Activated T-cell treated with anti-CD3 and anti-CD28 coated beads, Interleukin-2, amount 50 U/mL, for 48 hours (primary cell): ENCODE measurements at regions not wholly inside any gene's neighbourhood (a gene's known extent, or its start where the extent isn't known, plus 50 kb on each side); places are given as distances from the start of the nearest gene placed in this dataset.
"Not testable (repeated sequence)": the region's sequence is repeated elsewhere in the genome, so short reads cannot be mapped to it uniquely, and the experiment has no call there.

Experiments used
- DNase-seq, 2 experiments: peaks; one replicate each; pipeline ENCODE4 v3.0.0-alpha.2; 2020

DNA sequence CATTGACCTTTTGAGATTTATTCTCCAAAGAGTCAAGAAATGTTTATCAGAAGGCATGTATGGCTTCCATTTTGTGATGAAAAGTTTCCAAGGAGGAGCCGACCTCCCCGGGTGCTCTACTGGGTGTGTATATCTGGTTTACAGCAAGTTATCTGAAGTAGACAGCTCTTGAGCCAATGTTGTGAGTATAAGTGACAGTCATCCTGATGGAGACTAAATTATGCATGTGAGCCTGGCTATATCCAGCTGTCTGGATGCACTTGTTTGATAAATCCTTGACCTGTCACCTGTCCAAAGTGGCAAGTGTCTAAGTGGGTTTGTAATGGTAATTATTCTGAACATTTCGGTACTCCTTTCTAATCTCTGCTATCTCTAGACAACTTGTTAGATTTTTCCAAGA, 142.2 kb downstream of the NR2F2 start:
- no peak for DNase-seq

DNA sequence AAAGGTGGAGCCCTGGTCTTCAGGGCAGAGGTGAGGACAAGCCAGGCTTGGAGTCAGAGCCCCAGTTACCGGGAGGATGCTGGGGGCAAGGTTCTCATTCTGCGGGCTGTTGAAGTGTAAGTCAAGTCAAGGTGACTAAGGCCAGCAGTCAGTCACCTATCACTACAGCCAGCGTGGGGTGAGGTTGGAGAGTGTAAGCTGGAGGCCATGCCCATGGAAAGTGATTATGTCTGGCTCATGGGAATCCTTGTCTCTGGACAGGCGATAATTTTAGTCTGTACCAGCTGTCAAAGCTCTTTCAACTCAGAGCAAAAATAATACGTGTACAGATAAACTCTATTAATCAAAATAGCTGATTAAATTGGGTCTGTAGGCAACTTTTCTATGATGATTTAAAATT, 143.1 kb downstream of the NR2F2 start:
- no peak for DNase-seq

DNA sequence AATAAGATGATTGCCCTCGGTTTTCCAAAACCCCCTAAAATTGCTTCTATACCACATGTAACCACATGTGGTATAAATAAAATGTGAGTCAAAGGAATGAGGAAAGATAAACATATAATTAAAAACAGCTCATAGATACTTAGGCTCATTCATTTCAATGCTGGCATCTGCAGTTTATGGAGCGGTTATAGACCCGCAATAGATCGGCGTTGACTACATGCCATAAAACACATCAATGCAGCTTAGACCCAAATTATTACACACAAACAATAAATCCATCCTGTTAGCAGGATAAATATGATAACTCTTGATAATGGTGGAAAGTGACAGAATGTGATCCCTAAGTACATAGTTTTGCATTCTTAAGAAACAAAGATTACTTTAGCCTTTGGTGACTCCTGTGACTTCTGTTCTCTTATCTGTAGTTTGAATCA, 143.7 kb downstream of the NR2F2 start:
- no peak for DNase-seq

DNA sequence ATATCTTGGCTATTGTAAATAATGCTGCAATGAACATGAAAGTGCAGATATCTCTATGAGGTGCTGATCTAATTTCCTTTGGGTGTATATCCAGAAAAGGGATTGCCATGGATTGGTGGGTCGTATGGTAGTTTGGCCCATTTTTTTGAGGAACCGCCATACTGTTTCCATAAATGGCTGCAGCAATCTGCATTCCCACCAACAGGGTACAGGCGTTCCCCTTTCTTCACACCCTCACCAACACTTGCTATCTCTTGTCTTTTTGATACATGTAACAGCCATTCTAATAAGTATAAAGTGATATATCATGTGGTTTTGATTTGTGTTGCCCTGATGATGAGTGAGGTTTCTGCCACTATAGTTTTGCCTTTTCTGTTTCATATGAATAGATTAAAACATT, 146.7 kb downstream of the NR2F2 start:
- no peak for DNase-seq

DNA sequence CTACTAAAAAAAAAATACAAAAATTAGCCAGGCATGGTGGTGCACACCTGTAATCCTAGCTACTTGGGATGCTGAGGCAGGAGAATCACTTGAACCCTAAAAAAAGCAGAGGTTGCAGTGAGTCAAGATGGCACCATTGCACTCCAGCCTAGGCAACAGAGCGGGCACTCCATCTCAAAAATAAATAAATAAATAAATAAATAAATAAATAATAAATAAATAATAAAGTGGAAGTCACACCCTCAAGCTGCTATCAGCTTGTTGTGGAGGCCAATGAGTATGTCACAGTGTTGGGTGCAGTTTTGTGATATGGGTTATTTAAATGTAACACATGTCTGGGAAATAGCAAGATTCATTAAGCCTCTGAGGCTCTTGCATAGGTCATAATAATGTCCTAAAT, 153.9 kb downstream of the NR2F2 start:
- DNase-seq = not testable (repeated sequence)

DNA sequence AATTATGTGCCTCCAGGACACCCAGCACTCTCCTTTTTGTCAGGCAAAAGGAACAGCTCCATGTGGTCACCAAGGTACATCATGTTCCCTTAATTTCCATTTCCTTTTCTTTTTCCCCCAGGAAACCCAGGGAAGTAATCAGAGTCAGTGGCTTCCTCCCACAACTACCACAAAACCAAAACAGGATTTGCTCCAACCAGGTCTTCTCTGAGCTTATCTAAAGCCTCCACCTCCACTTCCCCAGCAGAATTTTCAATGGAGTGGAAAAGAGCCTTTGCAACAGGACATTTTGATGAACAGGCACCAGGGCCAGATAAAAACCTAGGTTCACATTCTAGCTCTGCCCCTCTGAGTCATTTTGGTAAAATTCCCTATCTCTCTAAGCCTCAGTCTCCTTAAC, 154.3 kb downstream of the NR2F2 start:
- DNase-seq = no peak

DNA sequence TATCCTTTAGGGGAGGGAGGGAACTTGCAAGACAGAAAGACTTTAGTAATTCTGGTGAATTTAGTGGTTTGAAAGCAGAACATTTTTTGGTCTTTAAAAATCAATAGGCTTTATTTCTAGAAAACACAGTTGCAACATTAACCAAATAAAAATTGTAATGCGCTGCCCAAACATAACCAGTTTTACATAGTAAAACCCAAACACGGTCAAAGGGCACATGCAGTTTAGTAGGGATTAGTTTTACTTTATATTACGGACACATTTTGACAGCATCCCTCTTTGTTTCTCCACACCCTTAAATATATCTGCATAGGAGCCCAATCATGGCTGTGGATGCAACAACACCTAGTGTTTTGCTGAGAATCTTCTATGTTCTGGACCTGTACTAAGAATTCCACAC, 156.7 kb downstream of the NR2F2 start:
- no peak for DNase-seq

DNA sequence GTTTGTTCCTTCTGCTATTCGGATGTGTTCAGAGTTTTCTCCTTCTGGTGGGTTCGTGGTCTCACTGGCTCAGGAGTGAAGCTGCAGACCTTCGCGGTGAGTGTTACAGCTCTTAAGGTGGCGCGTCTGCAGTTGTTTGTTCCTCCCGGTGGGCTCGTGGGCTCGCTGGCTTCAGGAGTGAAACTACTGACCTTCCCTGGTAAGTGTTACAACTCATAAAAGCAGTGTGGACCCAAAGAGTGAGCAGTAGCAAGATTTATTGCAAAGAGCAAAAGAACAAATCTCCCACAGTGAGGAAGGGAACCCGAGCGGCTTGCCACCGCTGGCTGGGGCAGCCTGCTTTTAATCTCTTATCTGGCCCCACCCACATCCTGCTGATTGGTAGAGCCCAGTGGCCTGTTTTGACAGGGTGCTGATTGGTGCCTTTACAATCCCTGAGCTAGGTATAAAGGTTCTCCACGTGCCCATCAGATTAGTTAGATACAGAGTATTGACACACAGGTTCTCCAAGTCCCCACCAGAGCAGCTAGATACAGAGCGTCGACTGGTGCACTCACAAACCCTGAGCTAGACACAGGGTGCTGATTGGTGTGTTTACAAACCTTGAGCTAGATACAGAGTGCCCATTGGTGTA, 160.7 kb downstream of the NR2F2 start:
- DNase-seq = not testable (repeated sequence)

DNA sequence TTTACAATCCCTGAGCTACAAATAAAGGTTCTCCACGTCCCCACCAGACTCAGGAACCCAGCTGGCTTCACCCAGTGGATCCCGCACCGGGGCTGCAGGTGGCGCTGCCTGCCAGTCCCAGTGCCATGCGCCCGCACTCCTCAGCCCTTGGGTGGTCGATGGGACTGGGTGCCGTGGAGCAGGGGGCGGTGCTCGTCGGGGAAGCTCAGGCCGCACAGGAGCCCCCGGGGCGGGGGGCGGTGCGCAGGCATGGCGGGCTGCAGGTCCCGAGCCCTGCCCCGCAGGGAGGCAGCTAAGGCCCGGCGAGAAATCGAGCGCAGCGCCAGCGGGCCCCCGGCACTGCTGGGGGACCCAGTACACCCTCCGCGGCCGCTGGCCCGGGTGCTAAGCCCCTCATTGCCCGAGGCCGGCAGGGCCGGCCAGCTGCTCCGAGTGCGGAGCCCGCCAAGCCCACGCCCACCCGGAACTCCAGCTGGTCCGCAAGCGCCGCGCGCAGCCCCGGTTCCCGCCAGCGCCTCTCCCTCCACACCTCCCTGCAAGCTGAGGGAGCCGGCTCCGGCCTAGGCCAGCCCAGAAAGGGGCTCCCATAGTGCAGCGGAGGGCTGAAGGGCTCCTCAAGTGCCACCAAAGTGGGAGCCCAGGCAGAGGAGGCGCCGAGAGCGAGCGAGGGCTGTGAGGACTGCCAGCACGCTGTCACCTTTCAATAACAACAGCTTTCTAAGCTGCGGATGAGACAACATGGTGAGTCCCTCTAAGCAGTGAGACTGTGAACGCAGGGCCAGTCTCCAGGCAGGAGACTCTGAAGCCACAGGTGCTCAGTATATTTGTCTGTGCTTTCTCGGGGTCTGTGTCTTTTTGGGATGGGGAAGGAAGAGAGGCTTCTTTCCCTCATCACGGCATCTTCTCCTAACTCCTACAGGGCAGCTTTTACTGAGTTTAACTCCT, 161.5 kb downstream of the NR2F2 start:
- not testable (repeated sequence) for DNase-seq

DNA sequence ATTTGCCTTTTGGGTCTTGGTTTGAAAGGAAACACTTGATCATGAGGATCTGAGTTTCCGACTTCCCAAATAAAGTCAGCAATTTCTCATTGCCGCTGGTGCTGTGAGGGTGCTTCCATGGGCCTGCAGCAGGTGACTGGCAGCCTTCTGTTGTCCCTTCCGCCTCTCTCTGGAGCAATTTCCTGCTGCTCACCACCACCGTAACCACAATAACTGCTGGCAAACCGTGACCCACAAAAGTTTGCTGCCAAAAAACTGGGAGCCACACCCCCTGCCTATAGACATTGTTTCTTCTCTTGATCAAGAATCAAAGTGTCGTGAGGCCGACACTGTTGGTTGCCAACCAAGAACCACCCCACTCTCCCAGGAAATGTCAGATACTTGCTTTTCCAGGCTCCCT, 164.0 kb downstream of the NR2F2 start:
- DNase-seq = no peak

DNA sequence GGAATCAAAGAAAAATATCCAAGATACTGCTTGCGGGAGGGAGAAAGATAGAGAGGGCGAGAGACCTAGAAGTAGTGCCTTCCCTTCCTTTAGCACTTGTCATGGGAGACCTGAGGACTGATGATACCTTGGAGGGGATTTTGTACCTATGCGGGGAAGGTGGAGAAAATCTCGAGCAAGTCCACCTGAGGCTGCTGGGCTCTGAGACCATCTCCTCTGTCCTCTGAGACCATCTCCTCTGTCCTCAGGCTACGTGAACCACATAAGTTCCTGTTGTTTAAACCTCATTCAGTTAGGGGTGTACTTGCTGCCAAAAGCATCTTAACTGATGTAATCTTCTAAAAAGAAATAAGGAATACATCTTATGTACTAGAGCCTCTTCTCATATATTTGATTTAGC, 164.9 kb downstream of the NR2F2 start:
- DNase-seq = no peak

DNA sequence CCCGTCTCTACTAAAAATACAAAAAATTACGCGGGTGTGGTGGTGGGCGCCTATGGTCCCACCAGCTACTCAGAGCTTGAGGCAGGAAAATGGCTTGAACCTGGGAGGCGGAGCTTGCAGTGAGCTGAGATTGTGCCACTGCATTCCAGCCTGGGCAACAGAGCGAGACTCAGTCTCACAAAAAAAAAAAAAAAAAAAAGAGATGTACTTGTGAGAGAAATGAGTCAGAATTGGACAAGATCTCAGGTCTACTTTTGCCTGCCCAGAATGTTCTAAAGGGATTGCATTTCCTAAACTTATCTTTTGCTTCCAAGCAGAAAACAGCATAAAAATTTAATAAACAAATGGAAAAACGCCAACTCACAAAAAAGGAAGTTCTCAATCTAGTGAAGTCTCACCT, 167.5 kb downstream of the NR2F2 start:
- no peak for DNase-seq

DNA sequence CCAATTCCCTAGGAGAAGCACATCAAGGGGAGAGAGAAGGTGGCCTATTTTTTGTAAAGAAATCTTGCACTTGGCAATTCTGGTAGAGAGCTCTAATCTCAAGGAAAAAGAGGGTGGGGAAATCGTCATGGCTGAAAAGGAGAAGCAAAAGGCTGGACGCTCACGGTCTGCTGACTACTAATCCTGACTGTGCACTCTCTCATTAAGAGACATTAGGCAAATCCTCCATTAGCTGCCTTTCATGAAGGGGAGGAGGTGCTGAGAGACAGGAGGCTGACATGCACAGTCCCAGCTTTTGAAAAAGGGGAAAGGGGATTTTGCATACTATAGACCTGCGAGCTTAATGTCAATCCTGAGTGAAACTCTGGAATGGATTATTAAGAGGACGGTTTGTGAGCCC, 170.0 kb downstream of the NR2F2 start:
- DNase-seq = no peak

DNA sequence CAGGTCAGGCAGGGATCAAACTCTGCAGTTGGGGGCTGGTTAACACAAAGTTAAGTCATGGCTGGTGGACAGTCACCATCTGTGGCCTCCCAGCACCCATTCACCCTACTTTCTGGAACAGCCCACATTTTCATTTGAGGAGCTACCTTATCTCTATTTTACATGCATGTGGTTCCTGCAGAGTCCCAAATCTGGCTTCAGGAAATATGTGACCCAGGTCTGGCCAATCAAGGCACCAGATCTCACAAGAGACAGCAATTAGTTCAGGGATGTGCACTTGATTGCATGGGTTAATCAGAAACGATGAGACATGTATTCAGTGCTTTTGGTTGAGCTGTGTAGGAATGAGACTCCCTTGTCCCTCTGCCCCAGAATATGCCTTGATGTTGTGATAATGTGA, 170.9 kb downstream of the NR2F2 start:
- no peak for DNase-seq

DNA sequence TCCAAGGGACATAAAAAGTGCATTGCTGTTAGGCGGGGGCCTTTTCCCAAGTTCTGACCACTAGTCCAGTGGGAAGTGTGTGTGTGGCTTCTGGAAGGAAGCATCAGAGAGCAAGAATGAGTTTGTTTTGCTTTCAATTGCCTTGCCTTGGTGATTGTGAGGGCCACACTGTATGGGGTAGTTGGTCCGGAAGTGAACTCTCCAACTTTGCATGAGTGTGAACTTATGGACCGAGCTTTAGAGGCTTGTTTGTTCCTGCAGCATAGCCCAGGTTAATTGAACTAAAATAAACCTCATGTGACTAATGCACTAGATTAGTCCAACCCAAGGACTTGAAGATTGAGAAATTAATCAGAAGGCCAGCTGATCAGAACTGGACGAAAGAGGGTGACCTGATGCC, 171.7 kb downstream of the NR2F2 start:
- DNase-seq = no peak

DNA sequence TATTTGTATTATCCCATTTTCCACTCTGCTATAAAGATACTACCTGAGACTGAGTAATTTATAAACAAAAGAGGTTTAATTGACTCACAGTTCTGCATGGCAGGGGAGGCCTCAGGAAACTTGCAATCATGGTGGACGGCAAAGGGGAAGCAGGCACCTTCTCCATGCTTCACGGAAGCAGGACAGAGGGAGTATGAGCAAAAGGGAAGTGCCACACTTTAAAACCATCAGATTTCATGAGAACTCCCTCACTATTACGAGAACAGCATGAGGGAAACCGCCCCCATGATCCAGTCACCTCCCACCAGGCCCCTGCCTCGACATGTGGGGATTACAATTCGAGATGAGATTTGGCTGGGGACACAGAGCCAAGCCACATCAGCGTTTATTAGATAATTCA, 172.8 kb downstream of the NR2F2 start:
- DNase-seq = no peak

DNA sequence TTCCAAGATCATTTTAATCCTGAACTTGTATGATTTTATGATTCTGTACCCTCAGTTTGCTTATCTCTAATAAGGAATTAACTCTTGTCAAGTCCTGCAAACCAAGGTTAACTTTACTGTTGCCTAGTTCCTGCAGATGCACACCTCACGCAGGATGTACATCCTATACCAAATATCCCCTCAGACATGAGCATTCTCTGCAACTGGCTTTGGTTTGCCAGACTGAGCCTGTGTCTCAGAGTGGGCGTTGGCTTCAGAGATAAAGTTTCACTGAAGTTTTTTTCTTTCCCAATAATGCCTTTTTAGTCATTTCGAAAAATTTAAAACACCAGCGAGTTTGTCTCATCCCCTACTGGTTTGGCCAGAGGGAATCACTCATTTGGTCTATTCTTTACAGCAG, 173.9 kb downstream of the NR2F2 start:
- no peak for DNase-seq

DNA sequence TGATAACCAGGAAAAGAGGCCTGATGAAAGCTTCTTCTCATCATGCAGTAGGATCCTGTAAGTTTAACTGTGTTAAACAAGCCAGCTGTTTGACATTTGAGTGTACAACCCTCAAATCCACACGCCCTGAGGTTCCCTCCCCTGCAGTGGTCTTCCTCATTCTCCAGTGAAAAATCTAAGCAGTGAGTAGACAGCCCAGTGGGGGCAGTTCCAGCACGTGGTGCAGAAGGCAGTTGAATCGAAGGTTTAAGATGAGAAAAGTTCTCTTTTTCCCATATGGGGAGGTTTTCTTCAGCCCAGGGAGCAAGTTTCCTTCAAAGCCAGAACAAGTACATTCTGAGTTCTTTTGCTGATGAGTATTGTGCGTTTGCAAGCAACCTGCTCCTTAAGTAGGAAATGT, 174.5 kb downstream of the NR2F2 start:
- DNase-seq = no peak

DNA sequence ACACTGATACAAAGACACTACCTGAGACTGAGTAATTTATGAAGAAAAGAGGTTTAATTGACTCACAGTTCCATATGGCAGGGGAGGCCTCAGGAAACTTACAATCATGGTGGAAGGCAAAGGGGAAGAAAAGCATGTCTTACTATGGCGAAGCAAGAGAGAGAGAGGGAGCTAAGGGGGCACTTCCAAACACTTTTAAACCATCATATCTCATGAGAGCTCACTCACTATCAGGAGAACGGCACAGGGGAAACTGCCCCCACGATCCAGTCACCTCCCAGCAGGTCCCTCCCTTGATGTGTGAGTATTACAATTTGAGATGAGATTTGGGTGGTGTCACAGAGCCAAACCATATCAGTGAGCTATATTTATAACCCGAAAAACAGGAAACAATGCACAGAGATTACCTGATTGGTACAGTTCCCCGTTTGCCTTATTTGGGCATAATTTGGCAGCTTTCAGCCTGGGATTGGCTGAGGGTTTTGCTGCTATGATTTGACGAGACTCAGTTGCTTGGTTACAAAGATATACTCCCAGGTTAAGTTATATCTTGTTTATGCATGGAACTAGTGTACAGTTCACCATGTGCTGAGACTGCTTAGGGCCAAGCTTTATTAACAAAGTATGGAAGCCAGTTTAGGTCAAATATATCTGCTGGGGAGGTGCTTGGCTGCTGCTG, 184.2 kb downstream of the NR2F2 start:
- DNase-seq = no peak

DNA sequence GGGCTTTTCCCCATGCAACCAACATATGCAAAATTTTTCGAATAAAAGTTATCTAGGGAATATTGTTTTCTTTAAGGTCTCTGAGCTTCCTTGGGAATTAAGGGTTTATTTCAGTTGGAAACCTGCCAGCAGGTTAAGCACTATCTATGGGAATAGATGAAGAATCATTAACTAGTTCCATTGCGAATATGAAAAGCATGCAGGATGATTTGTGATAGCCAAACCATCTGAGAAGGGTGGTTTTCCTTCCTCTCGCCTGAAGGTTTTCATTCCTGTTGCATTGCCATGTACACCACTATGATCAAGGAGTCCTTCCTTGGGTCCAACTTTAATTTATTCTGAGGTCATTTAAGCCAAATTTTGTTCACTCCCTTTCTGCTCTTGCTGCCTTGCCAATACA, 184.9 kb downstream of the NR2F2 start:
- DNase-seq = no peak

DNA sequence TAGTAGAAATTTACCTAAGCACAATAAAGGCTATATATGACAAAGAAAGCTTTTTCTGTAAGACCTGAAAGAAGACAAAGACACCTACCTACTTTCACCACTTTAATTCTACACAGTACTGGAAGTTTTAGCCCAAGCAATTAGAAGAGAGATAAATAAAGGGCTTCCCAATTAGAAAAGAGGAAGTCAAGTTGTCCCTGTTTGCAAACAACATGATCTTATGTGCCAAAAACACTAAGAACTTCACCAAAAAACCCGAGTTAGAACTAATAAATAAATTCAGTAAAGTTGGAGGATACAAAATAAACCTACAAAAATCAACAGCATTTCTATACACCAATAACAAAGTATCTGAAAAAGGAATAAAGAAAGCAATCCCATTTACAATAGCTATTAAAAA, 190.9 kb downstream of the NR2F2 start:
- no peak for DNase-seq

DNA sequence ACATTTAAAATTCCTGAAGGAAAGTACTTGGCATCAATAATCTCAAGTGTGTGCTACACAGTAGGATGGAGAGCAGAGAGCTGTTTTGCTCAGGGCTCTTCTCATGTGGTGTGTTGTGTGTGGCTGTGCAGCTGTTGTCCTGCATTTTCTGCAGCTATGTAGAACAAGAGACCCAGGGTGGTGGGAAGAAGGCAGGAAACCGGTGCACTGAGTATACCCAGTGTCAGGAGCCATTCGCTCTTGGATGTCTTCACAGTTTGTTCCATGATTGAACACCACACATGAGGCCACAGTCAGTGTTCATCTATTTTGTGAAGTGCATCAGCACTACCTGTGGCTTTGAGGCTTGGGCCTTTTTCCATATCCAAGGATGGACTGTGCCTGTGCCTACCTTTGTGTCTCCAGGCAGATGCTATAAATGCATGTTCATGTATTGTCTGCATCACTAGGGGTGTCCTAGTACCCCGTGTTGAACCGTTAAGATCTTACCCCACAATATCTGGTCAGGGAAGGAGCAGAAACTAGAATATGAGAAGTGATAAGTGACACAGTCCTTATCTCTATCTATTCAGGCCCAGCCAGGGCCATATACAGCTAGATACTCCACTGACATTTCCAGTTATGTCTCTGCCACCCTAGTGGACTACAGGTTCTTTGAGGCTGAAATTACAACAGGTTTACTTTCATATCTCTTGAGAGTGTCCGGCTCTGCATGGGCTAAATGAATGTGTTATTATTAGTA, 194.3 kb downstream of the NR2F2 start:
- no peak for DNase-seq

DNA sequence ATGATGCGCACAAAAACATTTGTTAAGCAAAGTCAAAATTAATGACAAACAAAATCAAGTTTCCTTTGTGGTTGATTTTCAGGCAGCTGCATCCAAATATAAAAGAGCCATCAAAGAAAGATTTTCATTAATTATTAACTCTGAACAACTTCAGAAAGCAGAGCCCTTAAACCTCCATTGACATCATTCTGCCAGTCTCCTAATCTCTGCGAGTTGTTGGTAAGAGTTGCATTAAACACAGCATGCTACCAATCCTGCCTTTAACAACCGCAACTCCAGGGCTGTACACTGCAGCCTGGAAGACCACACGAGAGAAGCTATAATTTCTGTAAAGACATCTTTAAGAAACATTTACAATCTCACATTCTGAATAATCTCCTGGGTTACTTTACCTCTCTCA, 204.6 kb downstream of the NR2F2 start:
- no peak for DNase-seq
